ENCODE measurements at regions not wholly inside any gene's neighbourhood (a gene's known extent, or its start where the extent isn't known, plus 50 kb on each side); places are given as distances from the start of the nearest gene placed in this dataset.

DNA sequence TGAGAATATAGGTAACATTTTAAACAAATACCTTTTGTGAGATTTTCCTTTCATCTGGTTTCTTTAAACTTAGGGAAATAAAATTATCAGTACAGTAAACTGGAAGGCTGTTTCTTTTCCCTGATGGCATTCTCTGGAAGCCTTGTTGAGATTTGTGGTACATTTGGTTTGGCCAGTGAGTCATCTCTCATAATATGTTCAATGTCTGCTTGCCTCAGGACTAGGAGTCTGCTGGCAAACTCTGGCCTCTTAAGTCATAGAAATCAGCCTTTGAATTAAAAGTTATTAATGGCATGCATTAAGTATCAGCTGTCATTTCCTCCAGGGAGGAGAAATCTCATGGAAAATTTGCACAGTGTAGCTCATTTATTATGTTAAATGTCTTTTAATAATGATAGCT lies 316.6 kb upstream of the KIAA1217 start:
- BruUV-seq (replicated peaks) = no TSS peak
- intact Hi-C loops (cut with micrococcal nuclease) = no loop called here
- Histone ChIP-seq H3K27ac (ENCODE audit: insufficient read depth, low read depth, low read length) (no peak overlapping the region), H3K79me2 (ENCODE audit: control insufficient read depth, insufficient read depth, low read length) (no peaks in the 10 kb centered on the region), H3K27me3 (ENCODE audit: control insufficient read depth in 2 of 2, insufficient read depth in 2 of 2, low read length in 2 of 2) (no peaks in the 10 kb centered on the region), H3K9me1 (replicated peaks; ENCODE audit: control insufficient read depth, extremely low read depth, insufficient read depth, low read length) (no peaks in the 10 kb centered on the region), H3K4me2 (ENCODE audit: insufficient read depth, low read length) (no peak overlapping the region), H3K4me1 (ENCODE audit: control insufficient read depth, extremely low read depth, insufficient read depth, low read length) (no peaks in the 10 kb centered on the region), H3K9me3 (replicated peaks; ENCODE audit: control insufficient read depth, insufficient read depth, low read length) (peaks cover 3% of the 10 kb centered on the region), H3K9ac (replicated peaks; ENCODE audit: extremely low read depth, insufficient read depth, low read length) (no peak overlapping the region), H3K36me3 (ENCODE audit: control insufficient read depth in 2 of 2, extremely low read depth in 1 of 2, insufficient read depth in 2 of 2, low read length in 2 of 2) (no peaks in the 10 kb centered on the region), H3K4me3 (replicated peaks in 1 of 3; ENCODE audit: insufficient read depth in 1 of 3, low read depth in 1 of 3, low read length in 3 of 3) (no peak overlapping the region), H2AFZ (ENCODE audit: low read depth, low read length) (no peak overlapping the region), H4K20me1 (replicated peaks; ENCODE audit: control insufficient read depth, extremely low read depth, insufficient read depth, low read length) (no peaks in the 10 kb centered on the region)
- ChIA-PET CTCF (no interaction called here), POLR2A (no interaction called here)
- TF ChIP-seq FOS (IDR thresholded peaks at IDR 0.05; ENCODE audit: borderline replicate concordance, insufficient read depth, low read length) (no peak), POLR2A (IDR thresholded peaks at IDR 0.05; ENCODE audit: low read depth, low read length) (no peak), MYC (IDR thresholded peaks at IDR 0.05; ENCODE audit: low read depth, low read length) (no peak), GATA2 (IDR thresholded peaks at IDR 0.05; ENCODE audit: insufficient read depth, insufficient read length, low read depth, low read length) (no peak), POLR2AphosphoS5 (IDR thresholded peaks at IDR 0.05; ENCODE audit: insufficient read depth, low read depth, low read length) (no peak), EZH2 (IDR thresholded peaks at IDR 0.05; ENCODE audit: borderline replicate concordance, low read depth, low read length, severe bottlenecking) (no peak), JUN (IDR thresholded peaks at IDR 0.05; ENCODE audit: borderline replicate concordance, insufficient read depth, insufficient read length, low read depth) (no peak)
- TF ChIP-seq, protein P1, sequence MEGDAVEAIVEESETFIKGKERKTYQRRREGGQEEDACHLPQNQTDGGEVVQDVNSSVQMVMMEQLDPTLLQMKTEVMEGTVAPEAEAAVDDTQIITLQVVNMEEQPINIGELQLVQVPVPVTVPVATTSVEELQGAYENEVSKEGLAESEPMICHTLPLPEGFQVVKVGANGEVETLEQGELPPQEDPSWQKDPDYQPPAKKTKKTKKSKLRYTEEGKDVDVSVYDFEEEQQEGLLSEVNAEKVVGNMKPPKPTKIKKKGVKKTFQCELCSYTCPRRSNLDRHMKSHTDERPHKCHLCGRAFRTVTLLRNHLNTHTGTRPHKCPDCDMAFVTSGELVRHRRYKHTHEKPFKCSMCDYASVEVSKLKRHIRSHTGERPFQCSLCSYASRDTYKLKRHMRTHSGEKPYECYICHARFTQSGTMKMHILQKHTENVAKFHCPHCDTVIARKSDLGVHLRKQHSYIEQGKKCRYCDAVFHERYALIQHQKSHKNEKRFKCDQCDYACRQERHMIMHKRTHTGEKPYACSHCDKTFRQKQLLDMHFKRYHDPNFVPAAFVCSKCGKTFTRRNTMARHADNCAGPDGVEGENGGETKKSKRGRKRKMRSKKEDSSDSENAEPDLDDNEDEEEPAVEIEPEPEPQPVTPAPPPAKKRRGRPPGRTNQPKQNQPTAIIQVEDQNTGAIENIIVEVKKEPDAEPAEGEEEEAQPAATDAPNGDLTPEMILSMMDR (IDR thresholded peaks at IDR 0.05; ENCODE audit: extremely low read depth in 1 of 2, insufficient read depth in 1 of 2, low read depth in 1 of 2, low read length in 2 of 2) = no peak
- TF ChIP-seq, protein P2, sequence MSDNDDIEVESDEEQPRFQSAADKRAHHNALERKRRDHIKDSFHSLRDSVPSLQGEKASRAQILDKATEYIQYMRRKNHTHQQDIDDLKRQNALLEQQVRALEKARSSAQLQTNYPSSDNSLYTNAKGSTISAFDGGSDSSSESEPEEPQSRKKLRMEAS (IDR thresholded peaks at IDR 0.05; ENCODE audit: insufficient read depth, insufficient read length) = no peak
- DNase-seq (ENCODE audit: low read depth, low spot score) = no peak
- dilution Hi-C loops (cut with MboI; ENCODE audit: extremely low pct_ligation_motif_present, low sequenced_read_pairs) = no loop called here
- FAIRE-seq = no peak
